Astrocyte of the spinal cord (primary cell): ENCODE measurements at regions not wholly inside any gene's neighbourhood (a gene's known extent, or its start where the extent isn't known, plus 50 kb on each side); places are given as distances from the start of the nearest gene placed in this dataset.

Source experiments
- DNase-seq: peaks from one replicate; pipeline ENCODE4 v3.0.0; 2011; ENCODE audit warnings: low read depth, low spot score
- H3K4me3 ChIP-seq: 2 replicates; pipeline ENCODE4 v1.5.1; 2011; ENCODE audit warnings: low read depth, mild to moderate bottlenecking, low read length, moderate library complexity
- in situ Hi-C: cut with HindIII; loops from 2 replicates; pipeline ENCODE4 v1.10.0; 2017; ENCODE audit warnings: low sequenced_read_pairs
- TF ChIP-seq, protein P1 (sequence below): IDR thresholded peaks from 2 replicates; pipeline ENCODE4 v1.5.1; 2012; ENCODE audit warnings: low read depth, mild to moderate bottlenecking, low read length, inconsistent platforms

DNA sequence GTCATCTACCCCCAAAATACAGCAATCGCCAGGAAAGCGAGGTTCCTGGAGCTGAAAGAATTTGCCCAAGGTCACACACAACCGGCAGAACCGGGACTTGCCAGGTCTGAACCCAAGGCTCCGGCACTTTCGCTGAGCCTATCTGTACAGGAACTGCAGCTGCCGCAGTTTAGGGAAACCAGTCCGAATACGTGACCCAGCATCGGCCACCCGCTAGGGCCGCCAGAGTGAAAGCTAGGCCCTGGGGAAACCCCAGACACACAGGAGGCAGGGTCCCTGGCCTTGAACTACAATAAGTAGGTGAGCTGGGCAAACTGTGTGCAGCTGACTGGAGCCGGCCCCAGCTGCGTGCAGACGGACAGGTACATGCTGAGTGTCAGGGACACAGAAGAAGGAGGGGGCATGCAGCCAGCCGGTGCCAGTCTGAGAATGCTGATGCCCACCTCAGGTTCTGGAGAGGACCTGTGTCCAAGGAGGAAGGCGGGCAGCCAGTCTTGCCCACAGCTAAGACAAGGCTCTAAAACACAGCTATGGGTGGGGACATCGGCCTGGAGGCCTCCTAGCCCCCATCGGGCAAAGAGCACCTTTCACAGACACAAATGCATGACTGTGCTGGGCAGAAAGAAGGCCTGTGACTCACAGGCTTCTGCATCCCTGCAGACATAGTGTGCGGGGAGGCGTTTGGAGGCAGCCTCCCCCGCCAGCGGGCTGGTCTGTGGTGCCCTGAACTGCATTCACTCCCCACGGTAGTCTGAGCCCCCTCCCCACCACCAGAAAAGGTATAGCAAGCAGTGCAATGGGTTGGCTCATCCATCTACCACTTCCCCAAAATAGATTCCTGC, 107.4 kb upstream of the ID2 start:
- in situ Hi-C loops, result no loop called here
- TF ChIP-seq, protein P1, sequence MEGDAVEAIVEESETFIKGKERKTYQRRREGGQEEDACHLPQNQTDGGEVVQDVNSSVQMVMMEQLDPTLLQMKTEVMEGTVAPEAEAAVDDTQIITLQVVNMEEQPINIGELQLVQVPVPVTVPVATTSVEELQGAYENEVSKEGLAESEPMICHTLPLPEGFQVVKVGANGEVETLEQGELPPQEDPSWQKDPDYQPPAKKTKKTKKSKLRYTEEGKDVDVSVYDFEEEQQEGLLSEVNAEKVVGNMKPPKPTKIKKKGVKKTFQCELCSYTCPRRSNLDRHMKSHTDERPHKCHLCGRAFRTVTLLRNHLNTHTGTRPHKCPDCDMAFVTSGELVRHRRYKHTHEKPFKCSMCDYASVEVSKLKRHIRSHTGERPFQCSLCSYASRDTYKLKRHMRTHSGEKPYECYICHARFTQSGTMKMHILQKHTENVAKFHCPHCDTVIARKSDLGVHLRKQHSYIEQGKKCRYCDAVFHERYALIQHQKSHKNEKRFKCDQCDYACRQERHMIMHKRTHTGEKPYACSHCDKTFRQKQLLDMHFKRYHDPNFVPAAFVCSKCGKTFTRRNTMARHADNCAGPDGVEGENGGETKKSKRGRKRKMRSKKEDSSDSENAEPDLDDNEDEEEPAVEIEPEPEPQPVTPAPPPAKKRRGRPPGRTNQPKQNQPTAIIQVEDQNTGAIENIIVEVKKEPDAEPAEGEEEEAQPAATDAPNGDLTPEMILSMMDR, result no peak
- no peak overlapping the region for H3K4me3 ChIP-seq
- no peak for DNase-seq

DNA sequence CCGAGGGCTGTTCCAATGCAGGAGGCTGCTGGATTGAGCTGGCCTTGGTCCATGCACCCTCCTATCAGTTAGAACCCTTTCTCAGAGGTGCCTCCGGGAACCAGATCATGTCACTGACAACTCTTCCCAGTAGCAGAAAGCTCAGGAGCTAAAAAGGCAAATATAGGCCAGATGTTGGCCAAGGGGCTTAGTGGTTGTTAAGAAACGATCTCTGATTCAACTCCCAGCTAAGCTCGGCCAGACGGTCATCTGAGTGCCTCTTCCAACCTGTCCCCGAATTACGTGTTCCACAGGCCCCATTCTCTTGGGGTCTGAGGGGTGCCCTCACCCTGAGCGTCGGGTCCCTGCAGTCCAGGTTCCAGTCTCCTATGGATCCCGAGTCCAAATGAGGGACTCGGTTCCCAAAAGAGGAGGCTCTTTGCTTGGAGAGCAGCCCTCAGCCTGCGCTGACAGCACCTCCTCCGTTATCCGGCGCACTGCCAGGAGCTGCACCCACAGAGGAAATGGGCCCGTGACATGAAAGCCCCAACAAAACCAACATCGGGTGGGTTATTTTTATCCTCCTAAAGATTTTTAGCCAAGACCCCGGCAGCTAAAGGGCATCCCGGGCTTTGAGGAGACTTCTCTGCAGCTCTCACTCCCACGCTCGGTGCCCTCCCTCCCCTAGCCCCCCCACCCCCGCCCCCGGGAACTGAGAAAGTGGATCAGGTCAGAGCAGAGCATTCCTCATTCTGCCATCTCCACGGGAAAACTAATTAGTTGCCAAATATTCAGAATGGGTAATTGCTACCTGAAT, 106.6 kb upstream of the ID2 start:
- in situ Hi-C loops, result no loop called here
- H3K4me3 ChIP-seq, result no peak overlapping the region
- DNase-seq, result no peak

DNA sequence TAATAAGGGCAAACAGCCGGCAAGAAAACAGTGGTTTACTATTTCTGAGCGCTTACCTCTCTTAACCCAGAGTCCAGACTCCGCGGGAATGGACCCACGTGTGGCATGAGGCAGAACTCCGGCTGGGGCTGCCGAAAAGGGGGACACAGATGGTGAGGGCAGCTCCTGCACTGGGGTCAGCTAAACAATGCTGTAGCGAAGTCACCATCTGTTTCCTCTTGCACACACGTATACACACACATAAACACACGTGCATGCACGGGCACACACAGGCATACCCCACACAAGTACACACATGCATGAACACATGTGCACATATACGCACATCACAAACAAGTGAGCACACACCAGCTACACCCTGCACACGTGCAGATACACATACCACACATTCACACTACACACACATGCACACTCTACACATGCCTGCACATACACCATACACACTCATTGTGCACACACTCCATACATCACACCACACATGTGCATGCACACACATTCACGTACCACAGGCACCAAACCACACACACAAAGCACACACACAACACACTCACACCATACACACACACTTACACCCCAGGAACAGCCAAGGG, 105.9 kb upstream of the ID2 start:
- no peak for DNase-seq
- in situ Hi-C loops, result no loop called here
- no peak overlapping the region for H3K4me3 ChIP-seq
- TF ChIP-seq, protein P1, result no peak

More for the DNA sequence above, 106.6 kb upstream of the ID2 start:
- TF ChIP-seq, protein P1, result no peak

DNA sequence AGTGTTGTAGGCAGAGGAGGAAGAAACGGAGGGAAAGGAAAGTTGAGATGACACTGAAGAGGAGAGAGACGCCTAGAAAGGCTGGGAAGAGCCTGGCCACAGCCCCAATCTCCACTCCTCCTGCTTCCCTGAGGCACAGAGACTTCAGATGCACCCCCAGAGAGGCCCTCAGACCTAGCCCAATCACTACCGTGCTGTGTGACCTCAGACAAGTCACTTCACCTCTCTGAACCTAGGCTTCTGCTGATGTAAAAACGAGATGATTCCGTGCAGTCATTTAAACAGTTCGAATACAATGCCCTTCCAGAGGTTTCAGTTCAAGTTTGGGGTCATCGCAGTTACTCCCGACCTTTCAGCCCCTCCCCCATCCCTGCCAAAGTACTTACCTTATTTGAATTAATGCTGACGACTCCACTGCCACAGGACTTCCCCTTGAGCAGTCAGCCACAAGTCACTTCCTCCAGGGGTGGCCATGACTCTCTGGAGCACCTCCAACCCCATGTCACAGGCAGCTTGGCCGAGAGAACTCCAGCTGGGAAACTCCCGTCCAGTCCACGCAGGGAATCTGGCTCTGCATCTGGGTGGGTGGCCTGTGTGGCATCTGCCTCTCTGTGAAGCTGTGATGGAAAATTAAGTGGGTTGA, 105.2 kb upstream of the ID2 start:
- TF ChIP-seq, protein P1, result no peak
- H3K4me3 ChIP-seq, result no peak overlapping the region
- DNase-seq, result no peak
- in situ Hi-C loops, result no loop called here

DNA sequence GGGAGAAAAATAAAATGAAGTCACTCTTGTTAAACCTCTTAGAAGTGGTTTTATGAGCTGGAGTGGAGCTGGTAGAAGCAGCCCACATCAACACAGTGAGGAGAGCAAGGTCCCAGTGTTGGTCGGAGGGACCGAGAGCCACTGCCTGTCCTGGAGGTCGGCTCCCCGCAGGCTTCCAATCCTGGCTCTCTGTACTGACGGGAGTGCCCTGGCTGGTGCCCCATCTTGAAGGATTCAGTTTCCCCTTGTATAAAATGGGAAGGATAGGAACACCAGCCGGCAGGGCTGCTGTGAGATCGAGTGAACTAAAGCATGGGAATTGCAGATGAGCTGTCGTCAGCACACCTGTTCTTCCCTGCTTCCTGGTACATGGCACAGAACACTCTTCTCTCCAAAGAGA, 104.3 kb upstream of the ID2 start:
- DNase-seq, result no peak
- H3K4me3 ChIP-seq, result no peak overlapping the region
- TF ChIP-seq, protein P1, result no peak
- in situ Hi-C loops, result no loop called here
